Neural progenitor cell (in vitro differentiated cells): ENCODE measurements at regions not wholly inside any gene's neighbourhood (a gene's known extent, or its start where the extent isn't known, plus 50 kb on each side); places are given as distances from the start of the nearest gene placed in this dataset.

ENCODE experiments used
- DNase-seq: peaks from one replicate; pipeline ENCODE4 v3.0.0-alpha.2; 2016; ENCODE audit warnings: low spot score
- H2AFZ ChIP-seq: fragments of 200-600 bp; sonication (generic); replicated peaks from 2 replicates; pipeline ENCODE4 v1.6.1; 2016; ENCODE audit warnings: antibody characterized with exemption
- H3F3A ChIP-seq: fragments of 200-600 bp; sonication (generic); 2 replicates; pipeline ENCODE4 v1.6.1; 2016; ENCODE audit warnings: antibody characterized with exemption, low read depth
- H3K27ac ChIP-seq: fragments of 200-600 bp; sonication (generic); 2 replicates; pipeline ENCODE4 v1.5.1; 2016; ENCODE audit warnings: mild to moderate bottlenecking
- H3K27me3 ChIP-seq: fragments of 200-600 bp; sonication (generic); 2 replicates; pipeline ENCODE4 v1.6.1; 2016; ENCODE audit warnings: mild to moderate bottlenecking, moderate library complexity
- H3K36me3 ChIP-seq: fragments of 200-600 bp; sonication (generic); 2 replicates; pipeline ENCODE4 v1.5.1; 2016
- H3K4me1 ChIP-seq: fragments of 200-600 bp; sonication (generic); 2 replicates; pipeline ENCODE4 v1.6.1; 2016; ENCODE audit warnings: mixed run types
- H3K4me2 ChIP-seq: fragments of 200-600 bp; sonication (generic); 2 replicates; pipeline ENCODE4 v1.6.1; 2016
- H3K4me3 ChIP-seq: fragments of 200-600 bp; sonication (generic); 2 replicates; pipeline ENCODE4 v1.5.1; 2016
- H3K79me2 ChIP-seq: fragments of 200-600 bp; sonication (generic); 2 replicates; pipeline ENCODE4 v1.6.1; 2016; ENCODE audit warnings: low read depth
- H3K9ac ChIP-seq: fragments of 200-600 bp; sonication (generic); 2 replicates; pipeline ENCODE4 v1.6.1; 2016
- H3K9me3 ChIP-seq: fragments of 200-600 bp; sonication (generic); 2 replicates; pipeline ENCODE4 v1.5.1; 2016; ENCODE audit warnings: low read depth
- H4K20me1 ChIP-seq: fragments of 200-600 bp; sonication (generic); 2 replicates; pipeline ENCODE4 v1.6.1; 2016; ENCODE audit warnings: low read depth
- H3K27ac Mint-ChIP-seq: 3 replicates; pipeline ENCODE4 v1.8.0; 2021; ENCODE audit warnings: mixed read lengths
- H3K27me3 Mint-ChIP-seq: 2 replicates; pipeline ENCODE4 v1.8.0; 2022; ENCODE audit warnings: low read depth, mild to moderate bottlenecking, inconsistent platforms, moderate library complexity, mixed read lengths; ENCODE audit not compliant: insufficient read depth
- H3K36me3 Mint-ChIP-seq: 3 replicates; pipeline ENCODE4 v1.8.0; 2021; ENCODE audit warnings: mixed read lengths
- H3K4me1 Mint-ChIP-seq: 3 replicates; pipeline ENCODE4 v1.8.0; 2021; ENCODE audit warnings: mixed read lengths
- H3K4me3 Mint-ChIP-seq: 3 replicates; pipeline ENCODE4 v1.8.0; 2021; ENCODE audit warnings: mild to moderate bottlenecking, moderate library complexity, mixed read lengths
- H3K9me3 Mint-ChIP-seq: 3 replicates; pipeline ENCODE4 v1.8.0; 2020; ENCODE audit warnings: mixed read lengths
- EZH2 ChIP-seq: fragments of 200-600 bp; sonication (generic); IDR thresholded peaks from 2 replicates; pipeline ENCODE4 v1.6.1; 2017; ENCODE audit warnings: antibody characterized with exemption, mild to moderate bottlenecking, moderate library complexity
- EZH2phosphoT487 ChIP-seq: fragments of 200-600 bp; sonication (generic); IDR thresholded peaks from 2 replicates; pipeline ENCODE4 v1.6.1; 2017; ENCODE audit warnings: antibody characterized with exemption
- TF ChIP-seq, protein P1 (sequence below): fragments of 200-600 bp; sonication (generic); IDR thresholded peaks from 2 replicates; pipeline ENCODE4 v1.5.1; 2017; ENCODE audit warnings: antibody characterized with exemption, mild to moderate bottlenecking

DNA sequence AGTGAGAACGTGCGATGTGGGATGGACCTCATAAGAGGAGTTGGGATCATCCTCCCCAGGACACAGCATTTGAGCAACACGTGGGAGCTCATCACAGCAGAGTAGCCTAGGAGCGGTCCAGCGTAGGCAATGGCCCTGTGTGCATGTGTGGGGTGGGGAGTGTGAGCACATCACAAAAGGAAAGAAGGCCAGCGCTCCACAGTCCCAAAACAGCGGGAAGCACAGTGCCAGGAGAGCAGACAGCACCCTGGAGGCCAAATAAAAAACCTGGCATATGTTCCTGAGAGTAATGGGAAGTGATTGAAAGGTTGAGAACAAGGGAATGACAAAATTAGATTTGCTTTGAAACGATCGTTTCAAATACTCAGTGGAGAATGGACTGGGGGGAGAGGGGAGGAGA lies 226.0 kb downstream of the C7orf25 start:
- Histone ChIP-seq H3K9me3 (peaks cover 2% of the 10 kb centered on the region), H2AFZ (no peak overlapping the region), H3F3A (peaks cover 22% of the 10 kb centered on the region), H3K27ac (peak overlapping the region; percentile 76), H3K27me3 (no peaks in the 10 kb centered on the region), H3K4me3 (no peak overlapping the region), H3K79me2 (no peaks in the 10 kb centered on the region), H3K9ac (no peak overlapping the region), H3K4me1 (peaks cover 36% of the 10 kb centered on the region), H3K4me2 (peak overlapping the region; percentile 69), H4K20me1 (no peaks in the 10 kb centered on the region), H3K36me3 (no peaks in the 10 kb centered on the region)
- Mint-ChIP-seq H3K9me3 (peaks cover 18% of the 10 kb centered on the region), H3K27ac (peak overlapping the region; percentile 96), H3K4me1 (peaks cover 44% of the 10 kb centered on the region), H3K4me3 (peak overlapping the region; percentile 5), H3K36me3 (peaks cover 6% of the 10 kb centered on the region), H3K27me3 (peaks cover 7% of the 10 kb centered on the region)
- no peak for DNase-seq
- TF ChIP-seq, protein P1, sequence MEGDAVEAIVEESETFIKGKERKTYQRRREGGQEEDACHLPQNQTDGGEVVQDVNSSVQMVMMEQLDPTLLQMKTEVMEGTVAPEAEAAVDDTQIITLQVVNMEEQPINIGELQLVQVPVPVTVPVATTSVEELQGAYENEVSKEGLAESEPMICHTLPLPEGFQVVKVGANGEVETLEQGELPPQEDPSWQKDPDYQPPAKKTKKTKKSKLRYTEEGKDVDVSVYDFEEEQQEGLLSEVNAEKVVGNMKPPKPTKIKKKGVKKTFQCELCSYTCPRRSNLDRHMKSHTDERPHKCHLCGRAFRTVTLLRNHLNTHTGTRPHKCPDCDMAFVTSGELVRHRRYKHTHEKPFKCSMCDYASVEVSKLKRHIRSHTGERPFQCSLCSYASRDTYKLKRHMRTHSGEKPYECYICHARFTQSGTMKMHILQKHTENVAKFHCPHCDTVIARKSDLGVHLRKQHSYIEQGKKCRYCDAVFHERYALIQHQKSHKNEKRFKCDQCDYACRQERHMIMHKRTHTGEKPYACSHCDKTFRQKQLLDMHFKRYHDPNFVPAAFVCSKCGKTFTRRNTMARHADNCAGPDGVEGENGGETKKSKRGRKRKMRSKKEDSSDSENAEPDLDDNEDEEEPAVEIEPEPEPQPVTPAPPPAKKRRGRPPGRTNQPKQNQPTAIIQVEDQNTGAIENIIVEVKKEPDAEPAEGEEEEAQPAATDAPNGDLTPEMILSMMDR: no peak
- TF ChIP-seq EZH2: no peak
- no peak for TF ChIP-seq EZH2phosphoT487

DNA sequence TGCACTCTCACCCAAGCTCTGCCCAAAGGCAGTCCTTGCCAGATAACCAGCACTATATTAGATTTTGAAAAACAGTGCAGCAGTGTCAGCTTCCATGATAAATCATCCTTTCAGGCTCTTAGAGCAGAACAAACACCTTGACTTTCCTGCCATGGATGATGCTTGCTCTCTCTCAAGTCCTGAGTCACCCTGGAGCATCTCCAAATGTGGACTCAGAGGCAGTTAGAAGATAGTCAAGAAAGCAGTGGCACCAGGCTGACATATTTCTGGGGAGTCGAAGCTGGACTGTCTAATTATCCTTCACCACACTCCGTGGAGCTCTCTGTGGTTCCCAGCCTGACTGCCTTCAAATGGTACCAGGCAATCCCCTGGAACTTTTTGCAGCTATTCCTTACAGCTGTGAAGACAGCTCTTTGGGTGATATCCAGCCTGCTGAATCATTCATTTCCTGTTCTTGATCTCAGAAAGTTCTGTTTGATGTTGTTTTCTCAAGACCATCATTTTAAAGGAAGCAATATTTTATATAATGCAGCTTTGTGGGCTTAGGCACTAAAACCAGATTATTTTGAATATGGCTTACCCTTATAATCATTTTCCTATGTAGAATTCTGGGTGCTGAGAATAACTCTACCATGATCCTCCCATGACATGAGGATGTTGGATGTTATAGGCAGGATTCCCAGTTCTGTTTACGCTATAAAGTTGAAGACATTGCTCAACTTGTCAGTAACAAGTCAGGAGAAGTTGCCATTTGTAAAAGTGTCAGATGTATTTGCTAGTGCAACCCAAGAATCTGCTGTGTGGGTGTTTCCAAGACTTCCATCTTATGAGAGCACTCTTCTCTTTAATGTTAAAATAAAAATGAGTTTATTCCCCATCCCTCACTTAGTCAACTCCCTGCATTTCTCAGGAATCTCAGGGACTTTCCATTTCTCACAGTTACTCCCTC lies 233.8 kb downstream of the C7orf25 start:
- TF ChIP-seq, protein P1: no peak
- no peak for TF ChIP-seq EZH2
- TF ChIP-seq EZH2phosphoT487: no peak
- Histone ChIP-seq H3K9me3 (peaks cover 8% of the 10 kb centered on the region), H4K20me1 (no peaks in the 10 kb centered on the region), H3K27ac (no peak overlapping the region), H3K27me3 (no peaks in the 10 kb centered on the region), H3K4me3 (no peak overlapping the region), H3K4me1 (peaks cover 1% of the 10 kb centered on the region), H3K4me2 (no peak overlapping the region), H3K36me3 (no peaks in the 10 kb centered on the region), H3K9ac (no peak overlapping the region), H2AFZ (peak overlapping the region; percentile 3), H3K79me2 (no peaks in the 10 kb centered on the region), H3F3A (no peaks in the 10 kb centered on the region)
- Mint-ChIP-seq H3K4me3 (no peak overlapping the region), H3K4me1 (peaks cover 8% of the 10 kb centered on the region), H3K27ac (no peak overlapping the region), H3K9me3 (peaks cover 21% of the 10 kb centered on the region), H3K27me3 (peaks cover 5% of the 10 kb centered on the region), H3K36me3 (peaks cover 2% of the 10 kb centered on the region)
- DNase-seq: no peak

DNA sequence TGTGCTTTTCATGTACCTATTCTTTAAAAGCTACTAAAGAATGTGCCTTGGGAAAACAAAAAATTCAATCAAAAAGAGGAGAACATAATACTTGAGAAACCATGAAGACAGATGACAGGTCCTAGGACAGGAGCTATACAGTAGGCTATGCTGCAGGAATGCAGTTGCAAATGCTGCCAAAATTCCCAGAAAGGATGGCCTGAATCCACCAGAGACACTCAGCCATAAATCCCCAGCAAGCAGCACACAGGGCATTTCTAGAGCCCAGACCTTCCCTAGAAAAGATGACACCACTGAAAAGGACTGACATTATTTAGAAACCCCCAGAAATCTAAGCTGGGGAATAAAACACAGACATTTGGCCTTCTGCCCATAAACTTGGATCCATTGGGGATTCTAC lies 237.3 kb downstream of the C7orf25 start:
- peaks cover 6% of the 10 kb centered on the region for H3K9me3 Mint-ChIP-seq
- no peaks in the 10 kb centered on the region for H3K36me3 Mint-ChIP-seq
- TF ChIP-seq, protein P1: no peak
- no peak for TF ChIP-seq EZH2phosphoT487
- no peak for TF ChIP-seq EZH2
- Histone ChIP-seq H3K4me3 (no peak overlapping the region), H3K4me2 (no peak overlapping the region), H3K27me3 (no peaks in the 10 kb centered on the region), H3K27ac (no peak overlapping the region), H3K36me3 (no peaks in the 10 kb centered on the region), H3K9me3 (no peaks in the 10 kb centered on the region), H3K4me1 (peaks cover 20% of the 10 kb centered on the region), H3K9ac (no peak overlapping the region), H4K20me1 (no peaks in the 10 kb centered on the region), H2AFZ (no peak overlapping the region), H3K79me2 (no peaks in the 10 kb centered on the region), H3F3A (peaks cover 4% of the 10 kb centered on the region)
- DNase-seq: no peak
- no peak overlapping the region for H3K4me3 Mint-ChIP-seq
- H3K27ac Mint-ChIP-seq: no peak overlapping the region
- peaks cover 5% of the 10 kb centered on the region for H3K27me3 Mint-ChIP-seq
- H3K4me1 Mint-ChIP-seq: peaks cover 13% of the 10 kb centered on the region
